PC-9 (cell line): ENCODE measurements at regions not wholly inside any gene's neighbourhood (a gene's known extent, or its start where the extent isn't known, plus 50 kb on each side); places are given as distances from the start of the nearest gene placed in this dataset.

Experiments used
- EZH2 ChIP-seq: fragments of 200-600 bp; sonication (generic); IDR thresholded peaks from 2 replicates; pipeline ENCODE4 v1.8.0; 2017; ENCODE audit warnings: antibody characterized with exemption, low read depth
- TF ChIP-seq, protein P1 (sequence below): fragments of 200-600 bp; sonication (generic); conservative IDR thresholded peaks from 2 replicates; pipeline ENCODE4 v1.6.1; 2017; ENCODE audit warnings: mixed run types, antibody characterized with exemption, mild to moderate bottlenecking, moderate library complexity

DNA sequence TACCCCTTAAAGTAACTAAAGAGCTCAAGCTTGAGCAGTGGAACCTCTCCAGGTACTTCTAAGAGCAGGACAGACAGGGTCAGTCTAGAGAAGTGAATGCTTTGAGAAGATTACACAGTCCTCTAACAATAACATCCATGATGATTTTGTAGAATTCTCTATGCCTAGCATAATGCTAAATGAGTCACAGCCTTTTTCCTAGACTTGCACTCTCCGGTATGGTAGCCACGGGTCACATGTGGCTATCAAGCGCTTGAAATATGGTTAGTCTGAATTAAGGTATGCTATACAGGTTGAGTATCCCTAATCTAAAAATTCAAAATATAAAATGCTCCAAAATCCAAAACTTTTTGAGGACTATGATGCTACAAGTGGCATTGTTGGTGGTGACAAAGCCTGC is 166.6 kb upstream of the MKLN1 start:
- TF ChIP-seq, protein P1, sequence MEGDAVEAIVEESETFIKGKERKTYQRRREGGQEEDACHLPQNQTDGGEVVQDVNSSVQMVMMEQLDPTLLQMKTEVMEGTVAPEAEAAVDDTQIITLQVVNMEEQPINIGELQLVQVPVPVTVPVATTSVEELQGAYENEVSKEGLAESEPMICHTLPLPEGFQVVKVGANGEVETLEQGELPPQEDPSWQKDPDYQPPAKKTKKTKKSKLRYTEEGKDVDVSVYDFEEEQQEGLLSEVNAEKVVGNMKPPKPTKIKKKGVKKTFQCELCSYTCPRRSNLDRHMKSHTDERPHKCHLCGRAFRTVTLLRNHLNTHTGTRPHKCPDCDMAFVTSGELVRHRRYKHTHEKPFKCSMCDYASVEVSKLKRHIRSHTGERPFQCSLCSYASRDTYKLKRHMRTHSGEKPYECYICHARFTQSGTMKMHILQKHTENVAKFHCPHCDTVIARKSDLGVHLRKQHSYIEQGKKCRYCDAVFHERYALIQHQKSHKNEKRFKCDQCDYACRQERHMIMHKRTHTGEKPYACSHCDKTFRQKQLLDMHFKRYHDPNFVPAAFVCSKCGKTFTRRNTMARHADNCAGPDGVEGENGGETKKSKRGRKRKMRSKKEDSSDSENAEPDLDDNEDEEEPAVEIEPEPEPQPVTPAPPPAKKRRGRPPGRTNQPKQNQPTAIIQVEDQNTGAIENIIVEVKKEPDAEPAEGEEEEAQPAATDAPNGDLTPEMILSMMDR: no peak
- TF ChIP-seq EZH2: no peak
